HG03280 (cell line): ENCODE measurements at regions not wholly inside any gene's neighbourhood (a gene's known extent, or its start where the extent isn't known, plus 50 kb on each side); places are given as distances from the start of the nearest gene placed in this dataset.

Experiments used
- ATAC-seq: cut with Tn5 transposase; IDR thresholded peaks from one replicate; pipeline ENCODE4 v1.9.1; 2021; ENCODE audit warnings: mild to moderate bottlenecking, moderate library complexity; ENCODE audit not compliant: unreplicated experiment

DNA sequence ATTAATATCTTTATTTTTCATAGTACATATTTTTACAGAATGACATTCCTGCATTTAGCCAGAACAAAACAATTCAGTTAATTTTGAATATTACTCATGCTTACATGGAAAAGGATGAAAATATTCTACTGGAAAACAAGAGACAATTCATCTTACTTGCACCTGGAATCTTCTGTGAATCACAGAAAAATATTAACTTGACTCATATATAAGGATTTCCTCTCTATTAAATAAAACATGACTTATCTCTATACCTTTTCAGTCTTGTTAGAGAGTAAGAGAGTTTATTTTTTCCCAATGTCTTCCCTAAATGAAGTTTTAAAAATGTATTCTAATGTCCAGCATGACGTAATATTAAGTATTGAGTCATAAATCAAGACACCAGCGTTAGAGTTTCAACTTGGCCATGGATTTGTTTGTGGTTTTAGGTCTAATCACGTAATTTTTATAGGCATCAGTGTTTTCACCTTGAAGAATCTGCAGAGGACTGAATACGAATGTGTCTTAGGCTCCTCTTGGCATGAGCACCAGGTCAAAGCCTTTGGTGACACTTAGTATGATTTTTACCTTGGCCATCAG is 445.1 kb upstream of the JAG1 start:
- ATAC-seq: no peak

DNA sequence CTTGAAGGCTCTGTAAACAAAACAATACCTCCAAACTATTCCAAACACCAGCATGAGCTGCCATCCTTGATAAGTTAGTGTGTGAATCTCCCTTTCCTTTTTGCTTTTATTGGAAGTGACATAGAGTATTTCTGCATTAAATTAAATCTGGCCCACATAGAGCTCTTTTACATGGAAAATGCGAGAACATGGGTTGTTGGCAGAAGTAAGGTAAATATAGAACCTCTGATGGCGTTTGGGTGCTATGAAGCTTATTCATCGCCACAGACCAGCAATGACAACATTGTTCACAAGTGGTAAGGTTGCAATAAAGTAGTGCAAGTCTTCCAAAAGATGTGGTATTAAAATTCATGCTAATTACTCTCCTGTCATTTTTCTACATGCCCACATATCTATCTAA is 445.8 kb upstream of the JAG1 start:
- no peak for ATAC-seq

DNA sequence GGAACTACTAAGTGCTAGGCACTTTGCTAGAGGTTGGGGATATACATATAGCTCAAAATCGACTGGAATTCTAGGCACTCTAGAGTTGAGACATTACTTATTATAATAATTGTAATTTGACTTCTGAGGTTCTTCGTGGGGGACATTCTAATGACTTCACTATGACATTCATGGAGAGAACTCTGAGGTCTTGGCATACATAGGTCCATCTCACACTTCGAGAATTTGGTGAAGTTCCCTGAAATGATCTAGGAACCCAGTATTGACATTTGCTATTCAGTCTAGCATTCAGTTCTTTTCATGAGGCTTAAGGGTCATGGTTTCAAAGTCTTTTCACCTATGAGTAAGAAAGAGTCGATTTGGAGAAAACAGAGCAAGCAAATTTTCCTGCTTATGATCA is 446.6 kb upstream of the JAG1 start:
- no peak for ATAC-seq

DNA sequence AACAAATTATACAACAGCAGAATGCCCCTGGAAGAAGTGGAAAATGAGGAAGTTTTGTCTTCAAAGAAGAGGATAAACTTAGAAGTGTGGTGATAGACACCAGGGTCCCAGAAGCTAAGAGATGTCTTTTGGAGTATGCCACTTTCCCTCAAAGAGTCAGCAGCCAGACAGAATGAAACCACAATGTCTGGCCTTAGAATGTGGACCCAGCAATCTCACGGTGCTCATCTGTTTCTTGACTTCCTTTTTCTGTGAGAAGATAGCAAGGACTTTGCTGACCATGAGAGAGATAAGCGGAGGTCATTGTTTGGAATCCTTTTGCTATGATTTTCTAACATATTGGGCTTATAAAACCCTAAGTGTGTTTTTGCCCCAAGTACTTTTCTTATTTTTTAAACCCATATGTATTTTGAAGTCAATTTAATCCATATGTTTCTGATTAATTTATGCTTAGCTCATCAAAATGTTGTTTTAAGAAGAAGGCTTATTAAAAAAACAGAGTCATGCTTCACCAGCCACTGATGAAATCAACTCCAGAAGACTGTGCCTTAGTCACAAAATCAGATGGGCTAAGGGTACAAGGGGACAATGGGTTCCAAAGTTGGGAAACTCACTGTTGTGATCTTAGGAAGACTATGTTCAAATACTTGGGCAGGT is 451.2 kb upstream of the JAG1 start:
- no peak for ATAC-seq

DNA sequence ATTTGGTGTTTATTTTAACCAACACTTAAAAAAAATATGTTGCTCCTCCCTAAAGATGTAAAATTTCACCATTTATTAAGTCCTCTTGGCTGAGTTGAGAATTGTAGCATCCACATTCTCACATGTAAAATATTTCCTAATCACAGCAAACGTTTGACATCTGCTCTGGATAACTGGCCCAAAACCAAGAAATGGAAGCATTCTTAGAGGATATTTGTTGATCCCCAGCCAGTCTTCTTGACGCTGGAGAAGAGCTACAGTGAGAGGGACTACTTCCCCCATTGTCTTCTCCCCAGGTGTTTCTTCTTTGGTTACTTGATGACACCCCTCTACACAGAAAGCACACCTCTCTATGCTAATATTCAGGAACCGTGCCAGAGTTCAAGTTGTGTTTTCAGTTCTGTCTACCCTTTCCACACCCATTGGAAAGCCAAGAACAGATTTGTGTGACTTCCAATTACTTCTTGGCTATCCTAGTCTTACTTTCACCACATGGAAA is 454.5 kb upstream of the JAG1 start:
- no peak for ATAC-seq

DNA sequence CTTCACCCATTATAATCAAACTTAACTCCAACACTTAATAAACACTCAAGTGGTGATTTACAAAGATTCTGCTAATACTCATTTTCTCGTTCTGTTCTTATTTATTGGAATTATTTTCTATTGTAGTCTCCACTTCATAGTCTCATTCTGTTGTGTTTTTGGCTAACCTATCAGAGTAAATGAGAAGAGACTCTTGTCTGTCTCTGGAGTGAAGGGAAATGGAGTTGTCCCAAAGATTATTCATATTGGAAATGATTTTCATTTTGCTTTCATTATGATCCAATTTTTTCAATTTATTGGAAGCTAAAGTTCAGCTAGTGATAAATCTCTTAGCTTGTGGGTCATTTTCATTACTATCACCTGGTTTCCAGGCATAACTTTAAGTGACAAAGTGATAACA is 454.9 kb upstream of the JAG1 start:
- no peak for ATAC-seq

DNA sequence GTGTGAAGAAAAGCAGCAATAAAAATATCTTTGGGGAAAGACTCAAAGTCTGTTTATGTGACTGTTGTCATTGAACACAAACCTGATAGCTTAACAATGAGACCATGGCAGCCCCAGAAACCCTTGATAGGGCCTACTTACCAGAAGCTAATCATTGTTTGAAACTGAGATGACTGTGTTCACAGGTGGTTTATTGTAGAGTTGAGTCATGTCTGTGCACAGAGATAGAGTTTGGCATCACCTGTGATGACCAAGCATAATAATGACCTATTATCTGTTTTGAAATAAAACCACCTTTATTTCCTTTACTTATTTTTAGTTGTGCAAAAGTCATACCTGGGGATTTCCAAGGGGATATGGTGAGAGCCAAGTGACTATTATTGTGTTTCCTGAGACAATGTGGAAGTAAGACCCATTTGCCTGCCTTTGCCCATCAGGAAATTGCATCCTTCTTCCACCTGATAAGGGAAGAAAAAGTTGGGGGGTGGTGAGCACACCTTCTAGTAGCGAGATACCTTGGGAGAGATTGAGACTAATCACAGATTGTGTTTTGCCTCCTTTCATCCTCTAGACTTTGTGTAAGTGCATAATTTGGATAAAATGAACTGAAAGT is 456.9 kb upstream of the JAG1 start:
- ATAC-seq: no peak

DNA sequence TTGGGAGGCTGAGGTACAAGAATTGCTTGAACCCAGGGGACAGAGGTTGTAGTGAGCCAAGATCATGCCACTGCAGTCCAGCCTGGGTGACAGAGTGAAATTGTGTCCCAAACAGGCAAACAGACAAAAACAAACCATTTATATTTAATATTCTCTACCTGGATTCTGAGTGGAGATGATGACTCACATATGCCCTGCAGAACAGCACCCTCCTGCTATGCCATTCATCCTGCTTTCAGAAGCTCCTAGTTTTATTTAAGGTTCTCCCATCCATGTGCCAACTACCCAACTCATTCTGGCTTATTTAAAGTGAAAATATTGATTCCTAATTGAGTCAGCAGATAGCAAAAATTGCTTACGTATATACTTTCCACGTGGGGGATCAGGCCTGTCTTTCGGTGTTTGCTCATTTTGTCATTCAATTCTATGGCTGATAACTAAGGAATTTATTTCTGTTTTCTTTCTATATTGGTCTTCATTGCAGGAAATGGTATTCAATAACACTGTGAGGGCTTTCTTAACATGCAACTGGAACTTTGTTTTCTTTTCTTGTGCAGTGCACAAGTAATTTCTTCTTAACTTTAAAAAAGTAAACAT is 459.1 kb upstream of the JAG1 start:
- no peak for ATAC-seq

DNA sequence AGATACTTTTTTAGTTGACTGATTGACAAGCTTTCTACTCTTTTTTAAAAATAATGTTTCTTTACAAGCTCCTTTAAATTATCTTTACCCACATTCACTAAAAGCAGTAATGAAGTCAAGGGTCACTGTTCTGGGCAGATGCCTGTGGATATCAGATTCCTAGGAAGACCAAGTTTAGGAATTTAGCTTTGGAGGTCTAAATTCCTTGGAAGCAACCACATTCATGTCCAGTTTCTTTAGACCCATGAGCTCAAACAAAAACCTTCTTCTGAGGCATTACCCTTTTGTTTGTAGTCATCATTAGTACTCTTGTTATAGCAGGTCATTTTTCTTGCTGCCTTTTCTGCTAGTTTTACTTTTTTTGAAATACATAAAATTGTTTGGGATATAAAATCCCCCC is 462.9 kb upstream of the JAG1 start:
- no peak for ATAC-seq

DNA sequence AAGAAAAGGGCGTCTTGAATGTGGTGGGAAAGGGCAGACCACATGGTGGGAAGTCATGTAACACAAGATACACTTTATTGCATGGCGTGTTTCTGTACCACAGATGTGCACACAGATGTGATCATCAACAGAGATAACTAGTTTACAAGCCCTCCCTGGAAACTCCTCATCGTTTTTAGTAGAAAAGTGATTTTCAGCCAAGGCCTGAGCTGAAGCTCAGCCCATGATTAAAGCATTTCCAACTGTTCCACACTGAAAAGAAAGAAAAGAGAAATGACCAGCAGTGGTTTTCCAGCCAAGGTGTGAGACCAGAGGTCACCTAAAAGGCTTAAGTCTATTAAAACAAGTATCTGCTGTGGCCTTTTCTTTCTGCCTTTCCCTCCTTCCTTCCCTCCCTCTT is 463.9 kb upstream of the JAG1 start:
- no peak for ATAC-seq

DNA sequence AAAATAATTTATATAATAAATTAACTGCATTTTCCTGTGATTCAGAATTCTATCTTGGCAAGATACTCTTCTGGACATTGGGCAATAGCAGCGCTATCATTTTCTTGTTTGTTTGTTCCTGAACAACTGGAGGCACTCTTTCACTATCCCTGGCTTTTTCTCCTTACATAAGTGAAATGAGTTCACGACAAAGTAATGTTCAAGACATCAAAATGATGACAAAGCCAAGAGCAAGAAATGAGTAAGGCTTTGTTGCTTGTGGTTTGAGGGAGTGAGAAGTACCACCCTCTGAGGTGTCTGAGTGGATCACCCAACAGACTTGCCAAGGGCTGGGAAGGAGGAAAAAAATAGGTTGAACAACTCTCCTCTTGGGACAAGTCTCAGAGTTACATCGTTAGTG is 466.6 kb upstream of the JAG1 start:
- ATAC-seq: no peak

DNA sequence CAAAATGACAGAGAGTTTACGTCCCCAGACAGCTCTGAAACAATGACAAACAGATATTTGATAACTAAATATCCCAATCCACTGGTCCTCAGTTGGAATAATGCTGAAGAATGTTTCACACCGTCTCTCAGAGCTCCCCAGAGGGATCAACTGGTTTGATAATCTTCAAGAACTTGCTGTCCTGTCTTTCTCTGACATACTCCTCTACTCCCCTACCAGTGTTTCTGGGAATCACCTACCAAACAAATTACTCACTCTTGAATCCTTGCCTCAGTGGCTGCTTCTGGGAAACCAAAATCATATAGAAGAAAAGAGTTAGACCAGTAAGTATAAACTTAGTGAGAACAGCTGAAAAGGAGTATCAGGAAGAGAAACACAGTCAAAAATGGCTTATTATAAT is 469.7 kb upstream of the JAG1 start:
- ATAC-seq: no peak

DNA sequence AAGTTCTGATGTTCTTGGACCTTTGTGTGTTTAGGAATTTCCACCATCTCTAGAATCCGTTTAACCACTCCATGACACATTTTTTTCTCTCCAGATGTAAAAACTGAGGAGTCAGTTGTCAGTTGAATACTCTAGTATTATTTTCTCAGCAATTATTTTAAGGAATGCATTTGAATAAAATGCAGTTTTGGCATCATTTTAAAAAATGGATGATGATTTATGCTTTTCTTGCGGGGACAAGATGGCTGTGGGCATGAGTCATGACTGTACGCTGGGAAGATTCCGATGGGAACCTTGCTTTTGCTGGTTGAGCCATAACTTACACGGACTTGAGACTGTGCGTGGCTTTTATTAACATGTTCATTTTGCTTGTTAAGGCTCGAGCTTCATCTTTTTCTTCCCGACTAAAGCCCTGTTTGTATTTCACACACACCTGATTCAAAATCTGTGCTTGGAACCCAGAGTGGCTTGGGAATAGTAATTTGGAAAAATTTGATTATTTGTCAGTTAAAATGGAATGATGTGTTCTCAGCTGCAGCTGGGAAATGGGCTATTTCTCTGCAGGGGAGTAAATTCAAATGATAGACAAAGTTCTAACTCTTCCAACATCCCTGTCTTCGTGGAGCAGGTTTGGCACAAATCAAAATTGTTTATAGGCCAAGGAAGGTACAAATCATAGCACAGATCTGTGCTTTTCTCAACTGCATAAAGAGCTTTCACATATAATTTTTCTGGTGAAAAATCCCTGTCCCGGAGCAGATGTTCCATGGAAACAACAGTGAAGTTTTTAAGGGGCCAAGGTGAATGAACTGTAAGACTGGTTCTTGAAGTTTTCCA is 470.5 kb upstream of the JAG1 start:
- ATAC-seq: no peak

DNA sequence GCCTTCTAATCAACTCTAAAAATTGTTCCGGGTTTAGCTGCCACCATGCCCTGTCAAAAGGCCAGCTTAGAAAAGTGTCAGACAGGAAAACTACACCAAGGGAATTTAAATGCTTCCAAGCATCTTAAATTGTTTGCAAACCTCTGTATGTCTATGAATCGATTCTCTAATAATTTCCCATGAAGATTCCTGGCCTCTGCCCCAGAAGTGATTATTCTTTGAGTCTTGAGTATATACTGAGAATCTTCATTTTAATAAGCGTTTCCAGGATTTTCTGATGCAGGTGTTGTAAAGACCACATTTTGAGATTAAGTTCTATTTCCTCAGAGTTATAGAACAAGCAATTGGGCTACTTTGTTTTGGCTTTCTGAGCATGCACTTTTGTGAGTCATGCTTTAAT is 471.8 kb upstream of the JAG1 start:
- ATAC-seq: no peak

DNA sequence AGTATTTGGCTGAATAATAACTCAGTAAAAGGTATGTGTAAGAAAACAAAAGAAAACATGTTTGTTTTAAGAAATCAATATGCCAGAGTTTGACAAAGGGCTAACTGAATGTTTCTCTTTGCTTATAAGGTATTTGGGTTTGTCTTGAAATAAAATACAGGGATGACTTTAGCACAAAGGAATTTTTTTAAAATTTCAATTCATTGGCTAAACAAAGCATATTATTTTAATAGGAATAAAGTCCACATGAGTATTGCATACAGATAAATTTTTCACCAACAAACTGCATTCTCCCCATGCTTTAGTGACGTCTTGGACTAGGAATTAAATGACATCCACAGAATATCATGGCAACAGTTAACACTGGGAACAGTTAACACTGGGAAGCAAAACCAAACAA is 480.0 kb upstream of the JAG1 start:
- ATAC-seq: no peak

DNA sequence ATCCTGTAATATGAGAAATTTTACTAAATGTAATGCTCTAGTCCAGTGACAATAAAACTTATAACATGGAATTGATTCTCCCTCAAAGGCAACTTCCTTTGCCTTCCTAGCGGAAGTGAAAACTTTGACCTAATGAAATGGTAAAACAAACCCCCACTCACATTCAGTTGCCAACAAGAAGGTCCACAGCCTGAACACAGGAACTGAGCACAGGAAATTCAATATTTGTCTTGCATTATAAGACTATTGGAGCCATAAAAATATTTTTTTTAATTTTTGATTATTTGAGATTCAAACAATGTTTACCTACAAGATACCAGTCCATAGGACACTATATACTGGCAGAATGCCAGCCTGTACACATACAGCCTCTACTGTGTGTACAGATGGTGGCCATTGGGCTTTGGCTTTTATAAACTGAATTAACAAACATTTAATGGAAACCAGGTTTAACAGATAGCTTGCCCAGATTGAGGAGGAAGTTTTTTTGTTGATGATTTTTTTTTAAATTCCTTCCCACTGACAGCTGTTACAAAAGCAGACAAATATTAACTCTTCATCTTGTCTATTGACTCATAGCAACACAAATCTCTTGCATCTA is 481.5 kb upstream of the JAG1 start:
- no peak for ATAC-seq

DNA sequence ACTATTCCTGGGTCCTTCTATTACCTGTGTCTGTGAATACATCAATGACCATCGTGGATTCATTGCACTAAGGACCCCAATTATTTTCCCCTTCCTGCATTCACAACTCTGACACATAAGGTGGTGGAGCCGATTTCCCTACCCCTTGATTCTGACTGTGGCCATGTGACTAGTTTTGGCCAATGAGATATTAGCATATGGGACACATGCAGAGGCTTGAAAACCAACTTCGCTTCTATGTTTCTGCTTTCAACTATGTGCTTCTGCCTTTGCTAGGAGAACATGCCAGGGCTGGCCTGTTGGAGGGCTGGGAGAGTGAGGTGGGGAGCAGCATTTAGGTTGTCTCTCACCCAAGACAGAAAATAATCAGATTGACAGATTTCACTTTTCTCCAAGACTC is 483.1 kb upstream of the JAG1 start:
- no peak for ATAC-seq

DNA sequence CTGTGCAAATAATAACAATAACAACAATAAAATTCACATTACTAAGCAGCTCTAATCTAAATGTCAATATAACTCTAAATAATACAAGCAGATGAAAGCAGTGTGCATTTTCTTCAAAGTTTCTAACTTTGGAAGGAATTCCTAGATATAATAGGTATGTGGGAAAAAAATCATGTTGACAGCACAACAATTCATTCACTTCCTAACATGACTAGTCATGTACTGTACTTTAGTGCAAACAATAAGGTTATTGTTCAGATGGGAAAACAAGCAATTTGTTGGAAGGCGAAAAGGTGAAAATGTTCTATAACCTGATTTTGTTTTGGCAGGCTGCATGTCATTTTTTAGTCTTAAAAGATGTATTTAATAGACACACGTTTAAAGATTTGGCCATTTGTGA is 484.3 kb upstream of the JAG1 start:
- ATAC-seq: no peak

DNA sequence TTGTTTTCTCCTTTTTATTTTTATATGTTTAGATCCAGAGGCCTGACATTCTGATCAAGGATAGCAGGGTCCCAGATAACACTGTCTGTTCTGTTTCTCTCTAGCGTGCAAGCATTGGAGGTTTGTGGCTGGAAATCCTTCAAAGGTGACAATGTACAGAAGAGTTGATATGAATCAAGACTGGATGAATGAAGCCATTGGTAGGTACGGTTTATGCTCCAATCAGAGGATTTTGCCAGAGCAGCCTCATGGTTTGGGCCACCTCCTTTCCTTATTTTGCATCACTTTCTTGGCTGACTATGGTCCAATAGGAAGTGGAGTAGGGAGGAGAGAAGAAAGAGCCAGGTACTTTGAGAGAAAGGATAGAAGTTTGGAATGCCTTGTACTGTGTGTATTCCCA is 484.8 kb upstream of the JAG1 start:
- ATAC-seq: no peak

DNA sequence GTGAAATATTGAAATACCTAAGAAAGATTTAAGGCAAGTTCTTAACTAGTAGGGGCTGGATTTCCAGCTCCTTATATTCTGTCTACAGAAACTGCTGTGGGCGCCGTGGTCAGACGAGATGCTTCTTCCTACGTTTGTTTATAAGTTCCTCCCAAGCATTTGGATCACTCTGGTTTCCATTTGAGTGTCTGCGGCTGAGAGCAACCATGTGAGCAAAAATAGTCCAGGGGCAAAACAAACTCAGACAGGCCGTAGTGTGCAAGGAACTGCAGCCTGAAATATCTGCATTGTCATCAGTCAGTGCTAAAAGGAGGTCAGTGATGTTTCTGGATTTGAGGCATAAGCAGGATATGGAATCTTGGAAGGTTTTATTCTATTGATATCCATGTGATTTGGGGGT is 485.9 kb upstream of the JAG1 start:
- no peak for ATAC-seq
